CD4-positive, alpha-beta T cell treated with Interleukin-2 at 100 ng/mL for 4 hours (primary cell): ENCODE measurements at regions not wholly inside any gene's neighbourhood (a gene's known extent, or its start where the extent isn't known, plus 50 kb on each side); places are given as distances from the start of the nearest gene placed in this dataset.
"Not testable (repeated sequence)": the region's sequence is repeated elsewhere in the genome, so short reads cannot be mapped to it uniquely, and the experiment has no call there.

ENCODE experiments used
- DNase-seq: peaks from one replicate; pipeline ENCODE4 v3.0.0-alpha.2; 2020; ENCODE audit warnings: low spot score

GRCh38 chr6:4725136-4725760 lies 51.0 kb upstream of the CDYL start:
- not testable (repeated sequence) for DNase-seq

GRCh38 chr6:4724727-4725126 lies 51.5 kb upstream of the CDYL start:
- not testable (repeated sequence) for DNase-seq

- no peak for DNase-seq
Observed at GRCh38 chr6:4723383-4723782, 52.8 kb upstream of the CDYL start.

- DNase-seq = not testable (repeated sequence)
Observed at GRCh38 chr6:4721368-4721767, 54.8 kb upstream of the CDYL start.

GRCh38 chr6:4719491-4719890 lies 56.7 kb upstream of the CDYL start:
- no peak for DNase-seq

- DNase-seq = no peak
Observed at GRCh38 chr6:4717856-4718255, 58.3 kb upstream of the CDYL start.

- DNase-seq = no peak
Observed at GRCh38 chr6:4717124-4717523, 59.1 kb upstream of the CDYL start.

GRCh38 chr6:4714961-4715501 lies 61.2 kb upstream of the CDYL start:
- no peak for DNase-seq

GRCh38 chr6:4712291-4712690 lies 63.9 kb upstream of the CDYL start:
- no peak for DNase-seq

- no peak for DNase-seq
Observed at GRCh38 chr6:4707011-4707410, 69.2 kb upstream of the CDYL start.

- DNase-seq = no peak
Observed at GRCh38 chr6:4705809-4706208, 70.4 kb upstream of the CDYL start.

GRCh38 chr6:4703382-4703781 lies 72.8 kb upstream of the CDYL start:
- DNase-seq = no peak

- DNase-seq = no peak
Observed at GRCh38 chr6:4698901-4699659, 77.1 kb upstream of the CDYL start.

GRCh38 chr6:4693173-4693970 lies 82.8 kb upstream of the CDYL start:
- no peak for DNase-seq

- DNase-seq = no peak
Observed at GRCh38 chr6:4692664-4693063, 83.5 kb upstream of the CDYL start.

GRCh38 chr6:4687989-4688947 lies 87.9 kb upstream of the CDYL start:
- DNase-seq = no peak

- DNase-seq = no peak
Observed at GRCh38 chr6:4687656-4687988, 88.6 kb upstream of the CDYL start.

GRCh38 chr6:4682431-4683097 lies 93.6 kb upstream of the CDYL start:
- no peak for DNase-seq

- DNase-seq = no peak
Observed at GRCh38 chr6:4678506-4679300, 97.5 kb upstream of the CDYL start.

- no peak for DNase-seq
Observed at GRCh38 chr6:4677751-4678065, 98.5 kb upstream of the CDYL start.
